Prostate gland (tissue), 2 donors: ENCODE measurements at regions not wholly inside any gene's neighbourhood (a gene's known extent, or its start where the extent isn't known, plus 50 kb on each side); places are given as distances from the start of the nearest gene placed in this dataset.

Experiments
- DNase-seq: peaks from one replicate; pipeline ENCODE4 v3.0.0-alpha.2; 2019; ENCODE audit warnings: low spot score
- H3K27ac ChIP-seq, 2 donors: fragments of 200-600 bp; sonication (generic); 2 replicates each; pipeline ENCODE4 v1.5.1; 2017 to 2019
- H3K27me3 ChIP-seq: fragments of 200-600 bp; sonication (generic); replicated peaks from 2 replicates; pipeline ENCODE4 v1.5.1; 2019; ENCODE audit not compliant: insufficient read depth
- H3K36me3 ChIP-seq, 2 donors: fragments of 200-600 bp; sonication (generic); 1 replicate in 1 of 2; 2 replicates in 1 of 2; pipeline versions ENCODE4 v1.5.1 to v1.8.1; 2017 to 2019
- H3K4me1 ChIP-seq: fragments of 200-600 bp; sonication (generic); replicated peaks from 2 replicates; pipeline ENCODE4 v1.5.1; 2019
- H3K4me3 ChIP-seq, 2 donors: fragments of 200-600 bp; sonication (generic); 2 replicates each; pipeline ENCODE4 v1.5.1; 2017 to 2019
- H3K9me3 ChIP-seq: fragments of 200-600 bp; sonication (generic); 2 replicates; pipeline ENCODE4 v1.5.1; 2017
- POLR2A ChIP-seq: fragments of 450-650 bp; IDR thresholded peaks from one replicate; pipeline ENCODE4 v1.6.1; 2016; ENCODE audit warnings: antibody characterized with exemption, mild to moderate bottlenecking
- POLR2AphosphoS5 ChIP-seq: sonication (generic); formaldehyde crosslinking; IDR thresholded peaks from one replicate; pipeline ENCODE4 v1.6.1; 2017; ENCODE audit warnings: antibody characterized with exemption
- WGBS: methylation state at CpG from one replicate; pipeline ENCODE4 v1.1.5; 2018; 5-methylcytosine and 5-hydroxymethylcytosine counted together
- intact Hi-C: fragments of 100-400 bp; cut with DNase I; formaldehyde crosslinking; loops from one replicate; pipeline ENCODE4 v1.14.2; 2022
- TF ChIP-seq, protein P1 (sequence below), 4 experiments: fragments of 200-600 bp in 2 of 4; fragments of 450-650 bp in 2 of 4; sonication (generic) in 2 of 4; IDR thresholded peaks; 1 replicate in 3 of 4; 2 replicates in 1 of 4; pipeline ENCODE4 v1.5.1; 2016 to 2019; ENCODE audit warnings: antibody characterized with exemption in 4 of 4, mild to moderate bottlenecking in 2 of 4, moderate library complexity in 2 of 4

DNA sequence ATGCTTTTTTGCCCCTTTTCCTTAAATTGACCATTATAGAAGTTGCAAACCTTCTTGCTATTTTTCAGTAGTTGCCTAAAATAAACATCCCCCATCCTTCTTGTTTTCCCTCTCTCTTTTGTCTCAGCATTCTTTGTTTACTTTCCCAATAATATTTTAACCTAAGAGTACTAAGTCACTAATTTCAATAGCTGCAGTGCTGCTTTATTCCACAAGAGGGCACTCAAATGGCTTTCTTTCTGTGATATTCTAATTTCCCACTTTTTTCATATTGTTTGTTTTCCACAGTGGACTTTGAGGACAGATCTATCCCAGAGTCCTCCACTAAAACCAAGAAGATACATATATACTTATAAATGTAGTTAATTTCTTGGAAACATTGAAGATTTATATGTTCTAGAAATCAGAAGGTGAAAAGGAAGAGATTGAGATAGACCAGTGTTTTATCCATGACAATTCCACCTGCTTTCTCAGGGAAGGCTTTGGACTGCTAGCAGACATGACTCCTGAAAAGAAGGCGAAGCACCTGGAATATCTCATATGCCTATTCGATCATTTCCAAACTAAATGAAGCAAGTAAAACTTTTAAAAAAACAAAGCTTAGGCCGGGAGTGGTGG, 104.8 kb upstream of the GRIK1 start:
- 92% methylated on average over 3 of the region's 3 CpGs for WGBS
- DNase-seq = no peak
- no peaks in the 10 kb centered on the region for H3K4me1 ChIP-seq
- no peak overlapping the region for H3K4me3 ChIP-seq
- H3K36me3 ChIP-seq = no peaks in the 10 kb centered on the region
- TF ChIP-seq, protein P1, sequence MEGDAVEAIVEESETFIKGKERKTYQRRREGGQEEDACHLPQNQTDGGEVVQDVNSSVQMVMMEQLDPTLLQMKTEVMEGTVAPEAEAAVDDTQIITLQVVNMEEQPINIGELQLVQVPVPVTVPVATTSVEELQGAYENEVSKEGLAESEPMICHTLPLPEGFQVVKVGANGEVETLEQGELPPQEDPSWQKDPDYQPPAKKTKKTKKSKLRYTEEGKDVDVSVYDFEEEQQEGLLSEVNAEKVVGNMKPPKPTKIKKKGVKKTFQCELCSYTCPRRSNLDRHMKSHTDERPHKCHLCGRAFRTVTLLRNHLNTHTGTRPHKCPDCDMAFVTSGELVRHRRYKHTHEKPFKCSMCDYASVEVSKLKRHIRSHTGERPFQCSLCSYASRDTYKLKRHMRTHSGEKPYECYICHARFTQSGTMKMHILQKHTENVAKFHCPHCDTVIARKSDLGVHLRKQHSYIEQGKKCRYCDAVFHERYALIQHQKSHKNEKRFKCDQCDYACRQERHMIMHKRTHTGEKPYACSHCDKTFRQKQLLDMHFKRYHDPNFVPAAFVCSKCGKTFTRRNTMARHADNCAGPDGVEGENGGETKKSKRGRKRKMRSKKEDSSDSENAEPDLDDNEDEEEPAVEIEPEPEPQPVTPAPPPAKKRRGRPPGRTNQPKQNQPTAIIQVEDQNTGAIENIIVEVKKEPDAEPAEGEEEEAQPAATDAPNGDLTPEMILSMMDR (IDR thresholded peaks at IDR 0.05) = peak; percentile 58 to 84 (median 71)
- no peak for TF ChIP-seq POLR2AphosphoS5
- no peak for TF ChIP-seq POLR2A
- no peaks in the 10 kb centered on the region for H3K27me3 ChIP-seq
- intact Hi-C loops = loop anchor here (5.0 kb wide), 1 partner anchor 1043 kb away; no protein-coding TSS in a partner anchor
- H3K9me3 ChIP-seq = no peaks in the 10 kb centered on the region
- no peak overlapping the region for H3K27ac ChIP-seq

DNA sequence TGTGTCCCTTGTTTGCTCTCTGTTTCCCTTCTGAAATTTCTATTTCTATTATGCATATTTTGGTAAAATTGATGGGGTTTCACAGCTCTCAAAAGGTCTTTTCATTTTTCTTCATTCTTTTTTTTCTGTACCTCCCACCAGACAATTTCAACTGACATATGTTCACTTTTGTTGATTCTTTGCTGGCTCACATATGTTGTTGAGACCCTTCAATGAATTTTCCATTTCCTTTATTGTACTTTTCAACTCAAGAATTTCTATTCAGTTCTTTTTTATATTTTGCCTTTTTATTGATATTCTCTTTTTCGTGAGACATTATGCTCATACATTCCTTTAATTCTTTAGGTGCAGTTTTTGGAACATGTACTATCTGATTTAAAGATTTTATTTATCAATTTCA, 102.6 kb upstream of the GRIK1 start:
- H3K36me3 ChIP-seq = no peaks in the 10 kb centered on the region
- TF ChIP-seq, protein P1 (IDR thresholded peaks at IDR 0.05) = no peak
- TF ChIP-seq POLR2A (no peak), POLR2AphosphoS5 (no peak)
- H3K27ac ChIP-seq = no peak overlapping the region
- intact Hi-C loops = loop anchor here (5.0 kb wide), 1 partner anchor 1045 kb away; no protein-coding TSS in a partner anchor
- H3K4me1 ChIP-seq = no peaks in the 10 kb centered on the region
- H3K9me3 ChIP-seq = no peaks in the 10 kb centered on the region
- no peak overlapping the region for H3K4me3 ChIP-seq
- WGBS = 92% methylated on average over 1 of the region's 1 CpG
- DNase-seq = no peak
- no peaks in the 10 kb centered on the region for H3K27me3 ChIP-seq

DNA sequence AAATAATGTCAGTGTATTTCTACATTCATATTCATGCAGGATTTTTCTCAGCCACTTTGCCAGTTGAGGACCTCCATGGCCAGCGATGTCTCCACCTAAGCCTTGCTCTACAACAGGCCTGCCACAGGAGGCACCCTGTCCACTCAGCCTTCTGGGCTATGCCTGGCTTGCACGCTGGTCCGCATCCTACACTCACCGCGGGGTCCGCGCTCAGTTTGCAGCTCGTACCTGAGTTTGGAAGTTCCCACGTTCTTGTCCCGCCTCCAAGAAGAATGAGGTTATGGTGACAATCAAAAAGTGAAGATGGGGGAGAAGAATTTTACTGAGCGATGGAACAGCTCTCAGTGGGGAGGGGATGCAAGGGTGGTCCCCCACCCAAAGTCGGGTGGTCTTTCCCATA, 93.6 kb upstream of the GRIK1 start:
- 97% methylated on average over 12 of the region's 12 CpGs for WGBS
- Histone ChIP-seq H3K36me3 (no peaks in the 10 kb centered on the region), H3K27ac (no peak overlapping the region), H3K4me1 (no peaks in the 10 kb centered on the region), H3K9me3 (no peaks in the 10 kb centered on the region), H3K27me3 (no peaks in the 10 kb centered on the region), H3K4me3 (no peak overlapping the region)
- no peak for DNase-seq
- intact Hi-C loops = no loop called here
- TF ChIP-seq, protein P1 (IDR thresholded peaks at IDR 0.05) = no peak
- no peak for TF ChIP-seq POLR2A
- no peak for TF ChIP-seq POLR2AphosphoS5

DNA sequence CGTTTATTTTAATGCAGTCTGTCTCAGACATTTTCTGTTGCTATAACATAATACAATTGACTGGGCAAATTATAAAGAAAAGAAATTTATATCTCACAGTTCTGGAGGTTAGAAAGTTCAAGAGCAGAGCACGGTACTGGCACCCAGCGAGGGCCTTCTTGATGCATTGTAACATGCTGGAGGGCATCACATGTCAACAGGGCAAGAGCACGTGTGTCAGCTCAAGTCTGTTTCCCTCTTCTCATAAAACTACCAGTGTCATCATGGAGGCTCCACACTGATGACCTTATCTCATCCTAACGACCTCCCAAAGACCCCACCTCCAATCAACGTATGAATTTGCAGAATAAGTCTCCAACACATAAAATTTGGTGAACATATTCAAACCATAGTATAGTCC, 90.6 kb upstream of the GRIK1 start:
- intact Hi-C loops = no loop called here
- TF ChIP-seq, protein P1 (IDR thresholded peaks at IDR 0.05) = no peak
- no peak for TF ChIP-seq POLR2AphosphoS5
- TF ChIP-seq POLR2A = no peak
- H3K9me3 ChIP-seq = no peaks in the 10 kb centered on the region
- 71% methylated on average over 6 of the region's 6 CpGs for WGBS
- H3K27me3 ChIP-seq = no peaks in the 10 kb centered on the region
- no peak for DNase-seq
- H3K4me1 ChIP-seq = no peaks in the 10 kb centered on the region
- H3K4me3 ChIP-seq = no peak overlapping the region
- no peaks in the 10 kb centered on the region for H3K36me3 ChIP-seq
- H3K27ac ChIP-seq = no peak overlapping the region

DNA sequence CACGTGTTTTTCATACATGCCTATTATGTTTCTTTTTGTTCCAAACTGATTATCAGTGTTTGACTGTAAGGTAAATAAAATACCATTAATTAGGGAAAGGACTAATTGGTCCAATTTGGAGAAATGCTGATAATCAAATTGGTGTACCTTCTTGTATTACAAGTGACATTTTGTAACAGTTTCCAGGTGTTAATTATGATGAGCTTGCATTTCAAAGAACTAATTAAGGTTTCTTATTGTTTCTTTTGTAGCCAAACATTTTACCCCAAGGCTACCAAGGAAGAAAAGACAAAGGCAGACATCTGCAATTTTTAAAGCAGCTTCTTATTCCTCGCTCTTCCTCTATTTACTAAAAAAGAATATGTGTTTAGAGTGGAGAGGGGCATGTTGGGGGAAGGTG, 88.7 kb upstream of the GRIK1 start:
- intact Hi-C loops = no loop called here
- H3K4me1 ChIP-seq = no peaks in the 10 kb centered on the region

More for the DNA sequence above, 88.7 kb upstream of the GRIK1 start:
- DNase-seq = no peak
- Histone ChIP-seq H3K27me3 (no peaks in the 10 kb centered on the region), H3K27ac (no peak overlapping the region), H3K4me3 (no peak overlapping the region), H3K9me3 (no peaks in the 10 kb centered on the region), H3K36me3 (no peaks in the 10 kb centered on the region)
- 70% methylated on average over 2 of the region's 2 CpGs for WGBS
- TF ChIP-seq, protein P1 (IDR thresholded peaks at IDR 0.05) = no peak
- TF ChIP-seq POLR2A (no peak), POLR2AphosphoS5 (no peak)
